Caco-2 (cell line): ENCODE measurements at regions not wholly inside any gene's neighbourhood (a gene's known extent, or its start where the extent isn't known, plus 50 kb on each side); places are given as distances from the start of the nearest gene placed in this dataset.

Source experiments
- BruUV-seq: library from RNA; stranded (reverse); fragments of 400-500 nt; replicated peaks from 2 replicates; lab custom pipeline; 2021; lab: Mats Ljungman, UMichigan
- CTCF ChIA-PET: fragments of 300-600 bp; sonication (Branson Sonifier 250); formaldehyde crosslinking; loops from one replicate; lab custom pipeline; 2022; ENCODE audit warnings: antibody characterized with exemption; lab: Charles Lee
- POLR2A ChIA-PET: fragments of 300-600 bp; sonication (Branson Sonifier 250); formaldehyde crosslinking; loops from one replicate; lab custom pipeline; 2022; ENCODE audit warnings: antibody characterized with exemption; lab: Charles Lee
- DNase-seq, 2 experiments: peaks; one replicate each; pipeline versions ENCODE4 v3.0.0 to v3.0.0-alpha.2; 2020 to 2022
- H3K27me3 ChIP-seq: replicated peaks from 2 replicates; pipeline ENCODE4 v1.6.0; 2011; ENCODE audit warnings: low read length; ENCODE audit not compliant: control insufficient read depth, insufficient read depth
- H3K36me3 ChIP-seq: 2 replicates; pipeline ENCODE4 v1.5.1; 2011; ENCODE audit warnings: low read length; ENCODE audit not compliant: control insufficient read depth, insufficient read depth
- H3K4me1 ChIP-seq: fragments of 250-450 bp; sonication (Bioruptor Pico); 2 replicates; pipeline ENCODE4 v1.5.1; 2020; ENCODE audit warnings: mild to moderate bottlenecking
- H3K4me3 ChIP-seq: 2 replicates; pipeline ENCODE4 v1.5.1; 2011; ENCODE audit warnings: low read depth, mild to moderate bottlenecking, control low read depth, low read length
- H3K9me3 ChIP-seq: fragments of 250-450 bp; sonication (Bioruptor Pico); 2 replicates; pipeline ENCODE4 v1.5.1; 2020; ENCODE audit warnings: mild to moderate bottlenecking, moderate library complexity
- H3K27ac Mint-ChIP-seq: one replicate; pipeline ENCODE4 v1.8.0; 2022; ENCODE audit warnings: mixed read lengths; ENCODE audit not compliant: unreplicated experiment
- H3K27me3 Mint-ChIP-seq: one replicate; pipeline ENCODE4 v1.8.0; 2022; ENCODE audit warnings: mixed read lengths; ENCODE audit not compliant: insufficient read depth, unreplicated experiment
- H3K36me3 Mint-ChIP-seq: one replicate; pipeline ENCODE4 v1.8.0; 2022; ENCODE audit warnings: mild to moderate bottlenecking, mixed read lengths; ENCODE audit not compliant: insufficient read depth, unreplicated experiment
- H3K4me1 Mint-ChIP-seq: one replicate; pipeline ENCODE4 v1.8.0; 2022; ENCODE audit warnings: low read depth, mixed read lengths; ENCODE audit not compliant: unreplicated experiment
- H3K4me3 Mint-ChIP-seq: one replicate; pipeline ENCODE4 v1.8.0; 2022; ENCODE audit warnings: mild to moderate bottlenecking, moderate library complexity, mixed read lengths; ENCODE audit not compliant: unreplicated experiment
- H3K9me3 Mint-ChIP-seq: one replicate; pipeline ENCODE4 v1.8.0; 2022; ENCODE audit warnings: mixed read lengths; ENCODE audit not compliant: unreplicated experiment
- intact Hi-C: fragments of 100-400 bp; cut with micrococcal nuclease; formaldehyde crosslinking; loops from one replicate; pipeline ENCODE4 v1.10.0; 2022; ENCODE audit not compliant: unreplicated experiment
- TF ChIP-seq, protein P1 (sequence below), 2 experiments: fragments of 200-600 bp in 1 of 2; IDR thresholded peaks; 1 replicate in 1 of 2; 2 replicates in 1 of 2; pipeline versions ENCODE4 v1.5.1 to v1.8.0; 2011 to 2022; ENCODE audit warnings: antibody characterized with exemption in 1 of 2, control low read depth in 1 of 2, inconsistent platforms in 1 of 2, low read depth in 1 of 2, low read length in 1 of 2, mild to moderate bottlenecking in 1 of 2, moderate library complexity in 1 of 2; ENCODE audit not compliant: insufficient read depth in 1 of 2, severe bottlenecking in 1 of 2, unreplicated experiment in 1 of 2

DNA sequence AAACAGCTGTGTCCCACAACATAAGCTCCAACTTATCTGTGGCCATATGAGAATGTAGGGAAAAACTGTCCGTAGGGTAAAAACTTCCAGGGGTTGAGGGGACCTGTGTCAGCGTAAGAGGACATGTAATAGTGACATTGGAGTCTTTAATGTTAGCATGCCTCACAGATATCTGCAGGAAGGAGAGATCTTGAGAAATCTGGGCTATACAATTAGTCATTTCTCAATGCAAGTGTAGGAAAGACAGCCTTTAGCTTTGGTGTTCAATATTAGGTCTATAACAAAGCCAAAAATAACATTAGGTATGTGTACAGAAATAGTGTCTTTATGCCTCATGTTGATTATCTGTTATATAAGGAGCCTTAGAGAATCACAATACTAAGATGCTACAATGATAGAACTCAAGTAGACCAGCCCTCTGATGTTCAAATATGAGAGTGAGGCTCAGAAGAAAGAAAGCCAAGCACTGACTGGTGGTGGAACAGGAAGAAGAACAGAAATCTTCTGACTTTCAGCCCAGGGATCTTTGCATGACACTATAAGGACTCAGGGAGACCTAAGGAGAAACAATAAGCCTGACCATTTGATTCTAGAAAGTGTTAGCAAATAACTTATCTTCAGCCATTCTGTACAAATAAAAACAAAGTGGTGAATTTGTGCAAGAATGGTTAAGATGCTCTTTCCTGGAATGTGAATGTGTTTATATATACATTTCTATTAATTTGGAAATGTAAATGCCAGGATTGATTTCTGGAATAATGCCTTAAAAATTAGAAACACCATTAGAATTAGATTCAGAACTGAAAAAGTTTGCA lies 152.6 kb downstream of the ZC3H11B start:
- BruUV-seq, result no TSS peak
- POLR2A ChIA-PET, result no interaction called here
- no peaks in the 10 kb centered on the region for H3K4me1 ChIP-seq
- TF ChIP-seq, protein P1, sequence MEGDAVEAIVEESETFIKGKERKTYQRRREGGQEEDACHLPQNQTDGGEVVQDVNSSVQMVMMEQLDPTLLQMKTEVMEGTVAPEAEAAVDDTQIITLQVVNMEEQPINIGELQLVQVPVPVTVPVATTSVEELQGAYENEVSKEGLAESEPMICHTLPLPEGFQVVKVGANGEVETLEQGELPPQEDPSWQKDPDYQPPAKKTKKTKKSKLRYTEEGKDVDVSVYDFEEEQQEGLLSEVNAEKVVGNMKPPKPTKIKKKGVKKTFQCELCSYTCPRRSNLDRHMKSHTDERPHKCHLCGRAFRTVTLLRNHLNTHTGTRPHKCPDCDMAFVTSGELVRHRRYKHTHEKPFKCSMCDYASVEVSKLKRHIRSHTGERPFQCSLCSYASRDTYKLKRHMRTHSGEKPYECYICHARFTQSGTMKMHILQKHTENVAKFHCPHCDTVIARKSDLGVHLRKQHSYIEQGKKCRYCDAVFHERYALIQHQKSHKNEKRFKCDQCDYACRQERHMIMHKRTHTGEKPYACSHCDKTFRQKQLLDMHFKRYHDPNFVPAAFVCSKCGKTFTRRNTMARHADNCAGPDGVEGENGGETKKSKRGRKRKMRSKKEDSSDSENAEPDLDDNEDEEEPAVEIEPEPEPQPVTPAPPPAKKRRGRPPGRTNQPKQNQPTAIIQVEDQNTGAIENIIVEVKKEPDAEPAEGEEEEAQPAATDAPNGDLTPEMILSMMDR (IDR thresholded peaks at IDR 0.05; ENCODE audit: insufficient read depth in 1 of 2, low read depth in 1 of 2, low read length in 1 of 2, severe bottlenecking in 1 of 2, unreplicated experiment in 1 of 2), result no peak
- no peak overlapping the region for H3K27ac Mint-ChIP-seq
- no peaks in the 10 kb centered on the region for H3K27me3 ChIP-seq
- DNase-seq, result no peak
- H3K36me3 ChIP-seq, result no peaks in the 10 kb centered on the region
- no peaks in the 10 kb centered on the region for H3K36me3 Mint-ChIP-seq
- H3K4me3 ChIP-seq, result no peak overlapping the region
- H3K4me1 Mint-ChIP-seq, result no peaks in the 10 kb centered on the region
- intact Hi-C loops, result no loop called here
- H3K9me3 ChIP-seq, result no peaks in the 10 kb centered on the region
- no peaks in the 10 kb centered on the region for H3K9me3 Mint-ChIP-seq
- H3K27me3 Mint-ChIP-seq, result peaks cover 7% of the 10 kb centered on the region
- H3K4me3 Mint-ChIP-seq, result no peak overlapping the region
- CTCF ChIA-PET, result no interaction called here

DNA sequence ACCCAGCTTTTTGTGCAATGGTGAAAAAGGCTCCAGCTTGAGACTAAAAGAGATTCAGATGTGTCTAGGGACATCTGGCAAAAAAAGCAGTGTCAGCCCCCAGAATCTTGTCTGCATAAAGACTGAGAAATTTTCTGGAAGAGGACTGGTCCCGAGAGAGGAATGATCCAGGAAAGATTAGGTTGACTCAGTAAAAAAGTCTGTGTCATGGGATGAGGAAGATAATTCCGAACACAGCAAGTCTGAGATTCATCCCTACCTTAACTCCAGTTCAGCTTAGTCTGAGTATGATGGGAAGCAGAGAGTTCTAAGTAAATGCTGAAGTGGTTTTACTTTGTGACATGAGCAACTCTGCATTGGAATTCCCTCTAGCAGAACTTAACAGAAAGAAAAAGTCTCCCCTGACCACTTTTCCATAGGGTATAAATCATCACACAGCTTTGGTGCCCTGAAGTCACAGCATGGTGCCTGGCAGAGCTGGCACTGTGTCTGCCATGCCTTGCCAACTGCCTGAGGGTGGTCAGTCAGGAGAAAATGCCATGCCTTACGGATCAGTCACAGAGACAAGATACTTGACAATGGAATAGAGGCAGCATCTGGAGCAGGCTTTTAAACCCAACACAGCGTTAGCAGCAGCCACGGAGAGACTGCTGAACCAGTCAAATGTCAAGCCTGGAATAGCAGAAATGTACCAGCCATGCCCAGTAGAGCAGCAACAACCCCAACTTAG lies 153.4 kb downstream of the ZC3H11B start:
- no peaks in the 10 kb centered on the region for H3K4me1 Mint-ChIP-seq
- ChIA-PET CTCF (no interaction called here), POLR2A (no interaction called here)
- H3K9me3 ChIP-seq, result no peaks in the 10 kb centered on the region
- H3K4me3 ChIP-seq, result no peak overlapping the region
- H3K27me3 ChIP-seq, result no peaks in the 10 kb centered on the region
- H3K4me1 ChIP-seq, result no peaks in the 10 kb centered on the region
- intact Hi-C loops, result no loop called here
- H3K36me3 Mint-ChIP-seq, result no peaks in the 10 kb centered on the region
- no TSS peak for BruUV-seq
- no peaks in the 10 kb centered on the region for H3K36me3 ChIP-seq
- peaks cover 7% of the 10 kb centered on the region for H3K27me3 Mint-ChIP-seq
- H3K27ac Mint-ChIP-seq, result no peak overlapping the region
- no peaks in the 10 kb centered on the region for H3K9me3 Mint-ChIP-seq
- H3K4me3 Mint-ChIP-seq, result no peak overlapping the region
- no peak for DNase-seq
- TF ChIP-seq, protein P1 (IDR thresholded peaks at IDR 0.05; ENCODE audit: insufficient read depth in 1 of 2, low read depth in 1 of 2, low read length in 1 of 2, severe bottlenecking in 1 of 2, unreplicated experiment in 1 of 2), result no peak

DNA sequence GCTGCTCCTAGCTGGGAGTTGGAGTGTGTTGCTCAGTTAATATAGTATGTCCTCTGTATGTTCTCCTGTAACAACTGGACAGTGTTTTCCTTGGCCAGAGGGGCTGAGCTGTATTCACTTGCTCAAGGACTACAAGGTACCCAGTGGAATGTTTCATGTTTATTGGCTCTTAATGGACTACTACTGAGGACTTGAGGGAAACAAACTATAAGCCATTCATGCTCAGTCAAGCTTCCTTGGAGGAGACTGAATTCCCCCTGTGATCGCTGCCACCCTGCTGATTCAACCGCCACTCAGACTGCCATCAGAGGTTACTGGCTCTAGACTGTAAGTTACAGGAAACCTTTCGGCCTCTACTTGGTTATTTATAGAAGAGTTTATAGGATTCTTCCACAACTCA lies 166.6 kb downstream of the ZC3H11B start:
- no peak overlapping the region for H3K27ac Mint-ChIP-seq
- peaks cover 2% of the 10 kb centered on the region for H3K27me3 Mint-ChIP-seq
- intact Hi-C loops, result no loop called here
- POLR2A ChIA-PET, result no interaction called here
- no peaks in the 10 kb centered on the region for H3K9me3 Mint-ChIP-seq
- Histone ChIP-seq H3K4me3 (no peak overlapping the region), H3K9me3 (no peaks in the 10 kb centered on the region), H3K27me3 (no peaks in the 10 kb centered on the region), H3K4me1 (no peaks in the 10 kb centered on the region), H3K36me3 (no peaks in the 10 kb centered on the region)
- H3K36me3 Mint-ChIP-seq, result no peaks in the 10 kb centered on the region
- peaks cover 7% of the 10 kb centered on the region for H3K4me1 Mint-ChIP-seq
- no peak for DNase-seq
- no TSS peak for BruUV-seq
- CTCF ChIA-PET, result interaction anchor here (0.5 kb wide), 1 partner anchor 59 kb away, joined by 3 read pairs; no protein-coding TSS in a partner anchor
- TF ChIP-seq, protein P1 (IDR thresholded peaks at IDR 0.05; ENCODE audit: insufficient read depth in 1 of 2, low read depth in 1 of 2, low read length in 1 of 2, severe bottlenecking in 1 of 2, unreplicated experiment in 1 of 2), result no peak
- H3K4me3 Mint-ChIP-seq, result no peak overlapping the region
